BE2C (cell line): ENCODE measurements at regions not wholly inside any gene's neighbourhood (a gene's known extent, or its start where the extent isn't known, plus 50 kb on each side); places are given as distances from the start of the nearest gene placed in this dataset.

Source experiments
- DNase-seq: peaks from one replicate; pipeline ENCODE4 v3.0.0-alpha.2; 2020
- H3K27me3 ChIP-seq: fragments of 250-450 bp; sonication (Bioruptor Pico); 2 replicates; pipeline ENCODE4 v1.5.1; 2020; ENCODE audit warnings: mild to moderate bottlenecking
- H3K36me3 ChIP-seq: fragments of 250-450 bp; sonication (Bioruptor Pico); 2 replicates; pipeline ENCODE4 v1.5.1; 2020; ENCODE audit warnings: mild to moderate bottlenecking
- H3K4me1 ChIP-seq: fragments of 250-450 bp; sonication (Bioruptor Pico); 2 replicates; pipeline ENCODE4 v1.5.1; 2020
- H3K4me3 ChIP-seq: 2 replicates; pipeline ENCODE4 v1.5.1; 2011; ENCODE audit warnings: low read depth, low read length
- H3K9me3 ChIP-seq: fragments of 250-450 bp; sonication (Bioruptor Pico); 2 replicates; pipeline ENCODE4 v1.5.1; 2020
- TF ChIP-seq, protein P1 (sequence below): IDR thresholded peaks from 2 replicates; pipeline ENCODE4 v1.5.1; 2012; ENCODE audit warnings: mild to moderate bottlenecking, low read depth, low read length

DNA sequence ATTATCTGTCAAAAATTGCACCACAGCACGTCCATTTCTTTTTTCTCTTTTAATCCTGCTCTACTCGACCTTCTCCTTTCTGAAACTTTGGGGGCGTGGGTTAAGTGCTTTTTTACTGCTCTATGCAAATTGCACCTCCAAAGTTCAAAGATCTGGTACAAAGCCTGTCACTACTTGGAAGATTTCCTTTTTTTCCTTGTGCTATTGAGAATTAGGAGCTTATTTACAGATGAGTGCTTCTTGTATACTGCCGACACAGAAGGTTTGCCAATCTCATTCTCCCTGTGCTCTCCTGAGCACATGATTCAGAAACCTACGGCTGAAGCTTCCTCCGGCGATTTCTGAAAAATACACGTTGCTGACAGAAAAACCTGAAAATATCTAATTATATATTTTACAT, 94.8 kb downstream of the TEX29 start:
- TF ChIP-seq, protein P1, sequence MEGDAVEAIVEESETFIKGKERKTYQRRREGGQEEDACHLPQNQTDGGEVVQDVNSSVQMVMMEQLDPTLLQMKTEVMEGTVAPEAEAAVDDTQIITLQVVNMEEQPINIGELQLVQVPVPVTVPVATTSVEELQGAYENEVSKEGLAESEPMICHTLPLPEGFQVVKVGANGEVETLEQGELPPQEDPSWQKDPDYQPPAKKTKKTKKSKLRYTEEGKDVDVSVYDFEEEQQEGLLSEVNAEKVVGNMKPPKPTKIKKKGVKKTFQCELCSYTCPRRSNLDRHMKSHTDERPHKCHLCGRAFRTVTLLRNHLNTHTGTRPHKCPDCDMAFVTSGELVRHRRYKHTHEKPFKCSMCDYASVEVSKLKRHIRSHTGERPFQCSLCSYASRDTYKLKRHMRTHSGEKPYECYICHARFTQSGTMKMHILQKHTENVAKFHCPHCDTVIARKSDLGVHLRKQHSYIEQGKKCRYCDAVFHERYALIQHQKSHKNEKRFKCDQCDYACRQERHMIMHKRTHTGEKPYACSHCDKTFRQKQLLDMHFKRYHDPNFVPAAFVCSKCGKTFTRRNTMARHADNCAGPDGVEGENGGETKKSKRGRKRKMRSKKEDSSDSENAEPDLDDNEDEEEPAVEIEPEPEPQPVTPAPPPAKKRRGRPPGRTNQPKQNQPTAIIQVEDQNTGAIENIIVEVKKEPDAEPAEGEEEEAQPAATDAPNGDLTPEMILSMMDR: no peak
- Histone ChIP-seq H3K4me1 (no peaks in the 10 kb centered on the region), H3K27me3 (peaks cover 94% of the 10 kb centered on the region), H3K9me3 (no peaks in the 10 kb centered on the region; the same call in 1 of the 2 replicates), H3K4me3 (no peak overlapping the region), H3K36me3 (no peaks in the 10 kb centered on the region; the same call in 1 of the 2 replicates)
- DNase-seq: no peak

DNA sequence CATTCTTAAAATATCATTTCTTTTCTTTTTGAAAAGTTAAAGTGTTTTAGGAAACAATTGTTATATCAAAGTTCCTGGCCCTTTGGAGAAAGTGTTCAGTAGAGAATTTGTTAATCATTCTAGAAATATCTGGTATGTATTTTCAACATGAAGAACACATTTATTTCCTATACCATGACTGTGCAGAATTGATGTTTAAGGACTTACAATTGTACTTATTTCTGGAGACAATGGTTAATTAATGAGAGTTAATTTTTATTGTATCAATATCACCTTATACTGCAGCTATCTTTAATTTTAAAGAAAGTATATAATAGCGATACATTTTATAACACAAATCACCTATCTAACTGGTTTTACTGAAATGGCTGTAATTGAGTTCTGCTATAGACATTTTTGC, 95.3 kb downstream of the TEX29 start:
- H3K4me3 ChIP-seq: no peak overlapping the region
- TF ChIP-seq, protein P1: no peak
- H3K27me3 ChIP-seq: peaks cover 94% of the 10 kb centered on the region

DNA sequence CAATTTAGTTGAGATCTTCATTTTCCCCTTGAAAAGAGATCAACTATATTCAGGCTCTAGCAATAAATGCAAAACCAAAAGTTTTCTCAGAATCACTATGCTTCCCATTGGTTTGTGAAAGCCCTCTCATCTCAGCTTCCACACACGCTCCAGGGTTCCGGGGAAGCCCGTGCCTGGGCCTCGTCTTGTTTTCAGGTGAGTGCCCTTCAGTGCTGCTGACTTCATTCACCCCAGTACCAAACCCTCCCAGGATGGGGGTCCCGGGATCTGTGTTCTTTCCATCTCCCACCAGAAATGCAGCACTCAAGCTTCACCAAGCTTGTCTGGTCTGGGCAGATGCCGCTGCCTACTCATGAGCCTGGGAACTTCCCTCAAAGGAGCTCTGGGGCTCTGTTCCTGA, 97.7 kb downstream of the TEX29 start:
- H3K4me1 ChIP-seq: no peaks in the 10 kb centered on the region
- H3K9me3 ChIP-seq: no peaks in the 10 kb centered on the region; the same call in 1 of the 2 replicates
- no peak for DNase-seq
- H3K36me3 ChIP-seq: no peaks in the 10 kb centered on the region; the same call in 1 of the 2 replicates
- TF ChIP-seq, protein P1: no peak
- H3K4me3 ChIP-seq: no peak overlapping the region
- peaks cover 87% of the 10 kb centered on the region for H3K27me3 ChIP-seq

More for the DNA sequence above, 95.3 kb downstream of the TEX29 start:
- Histone ChIP-seq H3K9me3 (no peaks in the 10 kb centered on the region; the same call in 1 of the 2 replicates), H3K4me1 (no peaks in the 10 kb centered on the region), H3K36me3 (no peaks in the 10 kb centered on the region; the same call in 1 of the 2 replicates)
- no peak for DNase-seq

DNA sequence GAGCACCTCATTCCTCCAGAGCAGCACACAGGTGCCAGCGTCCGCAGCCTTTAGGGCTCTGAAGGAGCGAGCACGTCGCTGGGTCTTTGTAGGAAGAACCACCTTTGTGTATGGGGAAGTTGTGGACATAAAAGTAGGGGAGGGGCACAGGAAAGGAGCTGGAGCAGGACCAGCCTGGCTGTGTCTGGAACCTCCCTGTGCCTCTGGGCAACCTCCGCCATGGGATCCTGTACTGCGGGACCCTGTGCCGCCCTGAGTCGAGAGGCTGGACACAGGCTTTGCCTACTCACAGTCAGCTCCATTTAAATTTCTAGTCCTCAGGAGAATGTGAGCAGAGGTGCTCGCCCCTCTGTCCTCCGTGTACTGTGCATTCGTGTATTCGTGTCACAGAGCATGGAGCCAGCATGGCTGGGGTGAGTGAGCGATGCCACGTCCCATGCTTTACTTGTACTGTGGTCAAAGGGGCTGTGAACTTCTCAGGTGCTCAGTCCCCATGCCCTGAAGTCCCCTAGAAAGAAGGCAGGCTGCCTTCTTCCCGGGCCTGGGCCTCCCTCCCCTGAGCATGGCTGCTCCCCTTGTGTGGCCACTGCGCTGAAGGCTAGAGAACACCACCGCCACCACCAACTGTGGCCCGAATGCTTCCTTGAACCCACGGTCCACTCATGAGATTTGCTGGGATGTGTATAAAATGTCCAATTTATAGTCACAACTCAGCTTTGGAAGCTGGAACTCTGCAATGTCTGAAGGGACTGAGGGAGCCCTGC, 99.9 kb downstream of the TEX29 start:
- DNase-seq: no peak
- Histone ChIP-seq H3K4me3 (no peak overlapping the region), H3K4me1 (no peaks in the 10 kb centered on the region), H3K9me3 (no peaks in the 10 kb centered on the region; the same call in 1 of the 2 replicates), H3K36me3 (no peaks in the 10 kb centered on the region), H3K27me3 (peaks cover 86% of the 10 kb centered on the region)
- TF ChIP-seq, protein P1: no peak

DNA sequence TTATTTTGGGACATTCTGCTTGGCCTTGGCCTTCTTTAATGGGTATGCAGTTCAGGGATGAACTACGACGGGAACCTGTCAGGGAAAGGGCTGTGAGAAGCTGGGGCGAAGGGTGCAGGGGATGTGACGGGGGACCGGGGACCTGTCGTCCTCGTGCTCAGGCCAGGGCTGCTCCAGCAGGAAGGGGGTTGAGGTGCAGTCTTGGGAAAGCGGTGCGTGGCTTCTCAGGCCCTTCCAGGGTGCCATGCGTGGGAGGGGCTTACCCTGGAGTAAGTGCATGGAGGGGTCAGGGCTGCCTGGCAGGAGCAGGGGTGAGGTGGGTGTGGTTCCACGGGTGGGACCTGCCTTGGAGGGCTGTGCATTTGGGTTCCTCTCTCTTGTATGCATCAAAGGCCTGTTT, 100.8 kb downstream of the TEX29 start:
- no peak for DNase-seq
- no peaks in the 10 kb centered on the region for H3K36me3 ChIP-seq
- H3K4me3 ChIP-seq: no peak overlapping the region
- TF ChIP-seq, protein P1: no peak
- no peaks in the 10 kb centered on the region; the same call in 1 of the 2 replicates for H3K9me3 ChIP-seq
- no peaks in the 10 kb centered on the region for H3K4me1 ChIP-seq
- peaks cover 89% of the 10 kb centered on the region for H3K27me3 ChIP-seq

DNA sequence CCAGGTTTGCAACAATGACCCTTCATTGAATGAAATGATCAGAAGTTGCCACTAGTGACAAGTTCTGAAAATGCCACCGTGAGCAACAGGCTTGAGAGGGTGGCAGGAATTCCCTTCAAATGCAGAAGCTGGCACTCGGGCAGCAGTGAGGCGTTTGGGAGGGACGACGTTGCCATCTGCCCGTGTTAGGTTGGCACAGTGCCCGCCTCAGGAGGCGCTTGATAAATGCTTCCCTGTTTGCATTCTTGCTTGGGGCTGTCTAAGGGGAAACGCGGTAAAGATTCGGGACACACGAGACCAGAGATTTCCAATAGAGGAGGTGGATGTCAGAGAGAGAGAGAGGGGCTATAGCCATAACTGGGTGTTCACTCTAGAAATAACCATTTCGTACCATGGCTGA, 101.9 kb downstream of the TEX29 start:
- Histone ChIP-seq H3K4me1 (no peaks in the 10 kb centered on the region), H3K4me3 (no peak overlapping the region), H3K9me3 (no peaks in the 10 kb centered on the region; the same call in 1 of the 2 replicates), H3K27me3 (peaks cover 89% of the 10 kb centered on the region), H3K36me3 (no peaks in the 10 kb centered on the region)
- DNase-seq: no peak
- TF ChIP-seq, protein P1: no peak
